ENCODE measurements at regions not wholly inside any gene's neighbourhood (a gene's known extent, or its start where the extent isn't known, plus 50 kb on each side); places are given as distances from the start of the nearest gene placed in this dataset.
"Not testable (repeated sequence)": the region's sequence is repeated elsewhere in the genome, so short reads cannot be mapped to it uniquely, and the experiment has no call there.

DNA sequence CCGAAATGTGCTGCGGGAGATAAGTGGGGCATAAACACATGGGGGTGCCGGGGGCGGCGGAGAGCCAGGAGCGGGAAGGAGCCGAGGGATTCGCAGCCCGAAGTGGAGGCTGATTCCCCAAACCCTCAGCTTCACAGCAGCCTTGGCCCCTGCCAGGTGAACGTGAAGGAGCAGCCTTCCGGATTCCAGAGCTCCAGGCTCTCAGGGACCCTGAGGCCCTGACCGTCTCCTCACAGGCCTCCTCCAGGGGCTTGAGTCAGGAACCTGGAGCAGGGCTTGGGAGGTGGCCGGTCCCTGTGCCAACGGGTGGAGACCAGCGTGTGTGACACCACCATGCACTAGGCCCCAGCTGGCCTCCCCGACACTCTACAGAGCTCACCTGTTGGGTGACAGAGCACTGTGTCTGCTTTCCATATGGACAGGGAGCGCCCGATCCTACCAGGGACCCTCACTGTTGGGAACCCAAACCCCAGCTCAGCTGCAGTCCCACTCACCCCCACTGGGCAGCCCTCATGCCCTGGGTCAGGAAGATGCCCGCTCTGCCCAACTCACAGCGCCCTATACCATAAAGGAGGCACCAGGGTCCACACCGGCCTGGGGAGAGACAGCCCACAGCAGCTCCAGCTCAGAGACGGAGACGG, 117.6 kb upstream of the OTOS start:
- TF ChIP-seq, protein P1, sequence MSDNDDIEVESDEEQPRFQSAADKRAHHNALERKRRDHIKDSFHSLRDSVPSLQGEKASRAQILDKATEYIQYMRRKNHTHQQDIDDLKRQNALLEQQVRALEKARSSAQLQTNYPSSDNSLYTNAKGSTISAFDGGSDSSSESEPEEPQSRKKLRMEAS (IDR thresholded peaks at IDR 0.05; ENCODE audit: low read depth, low read length) = no peak
- TF ChIP-seq MYC (IDR thresholded peaks at IDR 0.05; ENCODE audit: low read depth, low read length) = no peak
- TF ChIP-seq, protein P2, sequence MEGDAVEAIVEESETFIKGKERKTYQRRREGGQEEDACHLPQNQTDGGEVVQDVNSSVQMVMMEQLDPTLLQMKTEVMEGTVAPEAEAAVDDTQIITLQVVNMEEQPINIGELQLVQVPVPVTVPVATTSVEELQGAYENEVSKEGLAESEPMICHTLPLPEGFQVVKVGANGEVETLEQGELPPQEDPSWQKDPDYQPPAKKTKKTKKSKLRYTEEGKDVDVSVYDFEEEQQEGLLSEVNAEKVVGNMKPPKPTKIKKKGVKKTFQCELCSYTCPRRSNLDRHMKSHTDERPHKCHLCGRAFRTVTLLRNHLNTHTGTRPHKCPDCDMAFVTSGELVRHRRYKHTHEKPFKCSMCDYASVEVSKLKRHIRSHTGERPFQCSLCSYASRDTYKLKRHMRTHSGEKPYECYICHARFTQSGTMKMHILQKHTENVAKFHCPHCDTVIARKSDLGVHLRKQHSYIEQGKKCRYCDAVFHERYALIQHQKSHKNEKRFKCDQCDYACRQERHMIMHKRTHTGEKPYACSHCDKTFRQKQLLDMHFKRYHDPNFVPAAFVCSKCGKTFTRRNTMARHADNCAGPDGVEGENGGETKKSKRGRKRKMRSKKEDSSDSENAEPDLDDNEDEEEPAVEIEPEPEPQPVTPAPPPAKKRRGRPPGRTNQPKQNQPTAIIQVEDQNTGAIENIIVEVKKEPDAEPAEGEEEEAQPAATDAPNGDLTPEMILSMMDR (IDR thresholded peaks at IDR 0.05; ENCODE audit: low read depth, low read length) = no peak
- TF ChIP-seq POLR2A (IDR thresholded peaks at IDR 0.05; ENCODE audit: extremely low read depth, insufficient read length) = no peak
- DNase-seq (ENCODE audit: low read depth) = no peak
- no peak overlapping the region for H3K4me3 ChIP-seq (ENCODE audit: low read depth, low read length)

DNA sequence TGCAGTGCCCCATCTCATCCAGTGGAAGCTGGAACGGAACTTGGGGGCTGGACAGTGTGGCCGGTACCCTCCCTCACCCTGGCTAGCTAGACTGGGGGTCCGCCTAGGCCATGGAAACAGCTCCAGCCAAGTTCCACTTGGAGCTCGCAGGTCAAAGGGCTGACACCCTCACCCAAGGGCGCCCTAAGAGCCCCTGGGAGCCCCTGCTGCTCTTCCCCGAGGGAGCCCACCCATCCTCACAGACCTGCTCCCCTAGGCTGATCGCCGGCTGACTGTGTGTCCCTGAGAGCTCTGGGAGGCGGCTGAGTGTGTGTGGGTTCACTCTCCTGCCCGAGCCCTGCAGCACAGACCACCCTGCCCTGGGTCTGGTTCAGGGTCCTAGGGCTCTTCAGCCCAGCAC, 118.2 kb upstream of the OTOS start:
- no peak for TF ChIP-seq POLR2A (IDR thresholded peaks at IDR 0.05; ENCODE audit: extremely low read depth, insufficient read length)
- TF ChIP-seq, protein P1 (IDR thresholded peaks at IDR 0.05; ENCODE audit: low read depth, low read length) = no peak
- DNase-seq (ENCODE audit: low read depth) = no peak
- H3K4me3 ChIP-seq (ENCODE audit: low read depth, low read length) = no peak overlapping the region

DNA sequence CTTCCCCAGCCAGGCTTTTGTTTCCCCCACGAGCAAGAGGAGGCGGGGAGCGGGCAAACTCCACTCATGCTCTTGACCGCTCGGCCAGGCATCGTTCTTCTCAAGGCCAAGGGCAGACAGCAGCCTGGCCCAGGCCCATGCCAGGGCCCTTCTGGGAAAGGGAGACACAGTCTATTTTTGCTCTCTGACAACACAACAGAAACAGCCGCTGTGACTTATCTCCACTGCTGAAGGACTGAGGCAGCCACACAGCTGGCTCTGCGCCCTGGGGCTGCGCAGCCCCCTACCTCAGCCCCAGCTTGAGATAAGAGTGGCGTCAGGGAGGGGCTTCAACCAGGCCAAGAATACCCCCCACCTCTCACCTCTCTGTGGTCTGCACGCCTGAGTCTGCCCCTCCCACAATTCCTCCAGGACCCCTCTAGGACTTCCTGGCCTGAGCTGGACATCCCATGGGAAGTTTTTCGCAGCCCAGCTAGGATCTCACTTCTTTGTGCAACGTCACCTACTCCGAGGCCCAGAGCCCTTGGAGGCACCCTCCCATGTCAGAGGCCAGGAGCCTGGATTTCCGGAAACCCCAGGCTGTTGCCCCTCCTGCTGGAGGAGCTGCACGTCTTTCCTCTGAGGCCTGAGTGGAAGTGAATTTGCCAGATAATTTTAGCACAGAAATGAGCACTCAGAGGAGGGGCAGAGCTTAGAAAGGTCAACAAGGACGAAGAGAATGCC, 118.9 kb upstream of the OTOS start:
- no peak for TF ChIP-seq POLR2A (IDR thresholded peaks at IDR 0.05; ENCODE audit: extremely low read depth, insufficient read length)
- TF ChIP-seq, protein P2 (IDR thresholded peaks at IDR 0.05; ENCODE audit: low read depth, low read length) = no peak
- no peak for TF ChIP-seq MYC (IDR thresholded peaks at IDR 0.05; ENCODE audit: low read depth, low read length)
- TF ChIP-seq, protein P1 (IDR thresholded peaks at IDR 0.05; ENCODE audit: low read depth, low read length) = no peak
- H3K4me3 ChIP-seq (ENCODE audit: low read depth, low read length) = no peak overlapping the region
- no peak for DNase-seq (ENCODE audit: low read depth)

DNA sequence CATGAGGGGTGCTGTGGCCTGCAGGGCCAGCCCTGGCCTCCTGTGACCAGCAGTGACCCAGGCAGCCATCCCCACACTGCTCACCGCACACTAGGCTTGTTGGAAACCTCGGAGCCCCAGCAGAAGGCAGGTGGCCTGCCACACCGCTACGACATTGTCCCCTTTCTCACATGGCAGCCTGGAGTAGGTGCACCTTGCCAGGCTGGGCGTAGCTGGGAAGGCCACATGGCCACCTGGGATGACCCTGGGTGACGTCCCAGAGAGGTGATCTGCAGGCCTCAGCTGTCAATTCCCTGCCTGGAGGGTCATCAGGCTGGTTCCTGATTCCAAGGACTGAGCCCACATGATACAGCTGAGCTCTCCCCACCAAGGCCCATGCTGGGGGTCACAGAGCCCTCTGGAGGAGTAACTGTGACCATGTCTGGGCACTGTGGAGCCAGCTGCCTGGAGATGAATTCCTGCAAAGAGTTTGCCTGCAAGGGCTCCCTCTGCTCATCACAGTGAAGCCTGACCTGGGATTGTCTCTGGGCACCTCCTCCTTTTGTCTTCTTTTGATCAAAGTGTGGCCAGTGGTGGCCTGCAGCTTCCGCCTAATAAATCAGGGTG, 119.6 kb upstream of the OTOS start:
- no peak for DNase-seq (ENCODE audit: low read depth)
- no peak overlapping the region for H3K4me3 ChIP-seq (ENCODE audit: low read depth, low read length)
- TF ChIP-seq POLR2A (IDR thresholded peaks at IDR 0.05; ENCODE audit: extremely low read depth, insufficient read length) (no peak), MYC (IDR thresholded peaks at IDR 0.05; ENCODE audit: low read depth, low read length) (no peak)
- TF ChIP-seq, protein P1 (IDR thresholded peaks at IDR 0.05; ENCODE audit: low read depth, low read length) = no peak
- TF ChIP-seq, protein P2 (IDR thresholded peaks at IDR 0.05; ENCODE audit: low read depth, low read length) = no peak

DNA sequence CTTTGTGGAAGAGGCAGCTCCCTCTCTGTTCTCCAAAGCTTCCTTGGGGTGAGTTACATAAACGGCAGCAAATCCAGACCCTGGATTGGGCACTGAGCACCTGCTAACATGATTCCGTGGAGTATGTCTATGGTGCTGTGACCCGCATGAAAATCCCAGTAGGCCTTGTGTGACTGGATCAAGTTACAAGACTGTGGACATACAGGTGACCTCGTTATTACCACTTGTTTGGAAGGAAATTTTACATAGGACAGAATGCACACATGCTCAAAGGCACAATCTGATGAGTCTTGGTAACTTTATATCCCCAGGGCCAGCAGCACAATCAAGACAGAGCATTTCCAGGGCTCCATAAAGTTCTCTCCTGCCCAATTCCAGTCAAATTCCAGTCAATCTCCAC, 120.2 kb upstream of the OTOS start:
- no peak overlapping the region for H3K4me3 ChIP-seq (ENCODE audit: low read depth, low read length)
- TF ChIP-seq, protein P2 (IDR thresholded peaks at IDR 0.05; ENCODE audit: low read depth, low read length) = no peak
- TF ChIP-seq POLR2A (IDR thresholded peaks at IDR 0.05; ENCODE audit: extremely low read depth, insufficient read length) (no peak), MYC (IDR thresholded peaks at IDR 0.05; ENCODE audit: low read depth, low read length) (no peak)
- TF ChIP-seq, protein P1 (IDR thresholded peaks at IDR 0.05; ENCODE audit: low read depth, low read length) = no peak

DNA sequence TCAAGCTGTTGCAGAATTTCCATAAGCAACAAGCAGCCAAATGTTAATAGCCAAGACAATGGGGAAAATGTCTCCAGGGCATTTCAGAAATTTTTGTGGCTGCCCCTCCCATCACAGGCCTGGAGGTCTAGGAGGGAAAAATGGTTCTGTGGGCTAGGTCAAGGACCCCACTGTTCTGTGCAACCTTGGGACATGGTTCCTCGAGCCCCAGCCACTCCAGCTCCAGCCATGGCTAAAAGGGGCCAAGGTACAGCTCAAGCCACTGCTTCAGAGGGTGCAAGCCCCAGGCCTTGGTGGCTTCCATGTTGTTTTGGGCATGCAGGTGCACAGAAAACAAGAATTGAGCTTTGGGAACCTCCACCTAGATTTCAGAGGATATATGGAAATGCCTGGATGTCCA, 122.1 kb upstream of the OTOS start:
- not testable (repeated sequence) for DNase-seq (ENCODE audit: low read depth); H3K4me3 ChIP-seq (ENCODE audit: low read depth, low read length)

More for the DNA sequence above, 120.2 kb upstream of the OTOS start:
- no peak for DNase-seq (ENCODE audit: low read depth)

All from NB4 (cell line).